GM19455 (cell line): ENCODE measurements at regions not wholly inside any gene's neighbourhood (a gene's known extent, or its start where the extent isn't known, plus 50 kb on each side); places are given as distances from the start of the nearest gene placed in this dataset.
"Not testable (repeated sequence)": the region's sequence is repeated elsewhere in the genome, so short reads cannot be mapped to it uniquely, and the experiment has no call there.

Experiments used
- ATAC-seq: cut with Tn5 transposase; IDR thresholded peaks from one replicate; pipeline ENCODE4 v1.9.1; 2021; ENCODE audit not compliant: unreplicated experiment

- no peak for ATAC-seq
Measured at GRCh38 chr2:67895227-67895941, 167.4 kb downstream of the C1D start.

- no peak for ATAC-seq
Measured at GRCh38 chr2:67896076-67896475, 166.7 kb downstream of the C1D start.

GRCh38 chr2:67896476-67896875, 166.3 kb downstream of the C1D start:
- no peak for ATAC-seq

- no peak for ATAC-seq
Measured at GRCh38 chr2:67898595-67898994, 164.2 kb downstream of the C1D start.

GRCh38 chr2:67899187-67899586, 163.6 kb downstream of the C1D start:
- ATAC-seq = no peak

- no peak for ATAC-seq
Measured at GRCh38 chr2:67900826-67901225, 162.0 kb downstream of the C1D start.

GRCh38 chr2:67904566-67904965, 158.2 kb downstream of the C1D start:
- no peak for ATAC-seq

- no peak for ATAC-seq
Measured at GRCh38 chr2:67904966-67905365, 157.8 kb downstream of the C1D start.

GRCh38 chr2:67906547-67906946, 156.3 kb downstream of the C1D start:
- not testable (repeated sequence) for ATAC-seq

GRCh38 chr2:67917332-67918054, 145.3 kb downstream of the C1D start:
- ATAC-seq = no peak

- no peak for ATAC-seq
Measured at GRCh38 chr2:67918471-67918870, 144.3 kb downstream of the C1D start.

GRCh38 chr2:67919490-67919889, 143.3 kb downstream of the C1D start:
- no peak for ATAC-seq

- no peak for ATAC-seq
Measured at GRCh38 chr2:67922080-67922785, 140.6 kb downstream of the C1D start.

GRCh38 chr2:67923696-67924095, 139.1 kb downstream of the C1D start:
- ATAC-seq = no peak

- ATAC-seq = no peak
Measured at GRCh38 chr2:67927501-67927900, 135.3 kb downstream of the C1D start.

GRCh38 chr2:67930156-67930555, 132.6 kb downstream of the C1D start:
- ATAC-seq = no peak

GRCh38 chr2:67936969-67937368, 125.8 kb downstream of the C1D start:
- ATAC-seq = no peak

- ATAC-seq = no peak
Measured at GRCh38 chr2:67938053-67938452, 124.8 kb downstream of the C1D start.

- no peak for ATAC-seq
Measured at GRCh38 chr2:67945056-67945455, 117.7 kb downstream of the C1D start.

- ATAC-seq = no peak
Measured at GRCh38 chr2:67945940-67946339, 116.9 kb downstream of the C1D start.

- ATAC-seq = no peak
Measured at GRCh38 chr2:67948057-67948456, 114.7 kb downstream of the C1D start.

GRCh38 chr2:67948506-67948905, 114.3 kb downstream of the C1D start:
- no peak for ATAC-seq
